ENCODE measurements at regions not wholly inside any gene's neighbourhood (a gene's known extent, or its start where the extent isn't known, plus 50 kb on each side); places are given as distances from the start of the nearest gene placed in this dataset.

DNA sequence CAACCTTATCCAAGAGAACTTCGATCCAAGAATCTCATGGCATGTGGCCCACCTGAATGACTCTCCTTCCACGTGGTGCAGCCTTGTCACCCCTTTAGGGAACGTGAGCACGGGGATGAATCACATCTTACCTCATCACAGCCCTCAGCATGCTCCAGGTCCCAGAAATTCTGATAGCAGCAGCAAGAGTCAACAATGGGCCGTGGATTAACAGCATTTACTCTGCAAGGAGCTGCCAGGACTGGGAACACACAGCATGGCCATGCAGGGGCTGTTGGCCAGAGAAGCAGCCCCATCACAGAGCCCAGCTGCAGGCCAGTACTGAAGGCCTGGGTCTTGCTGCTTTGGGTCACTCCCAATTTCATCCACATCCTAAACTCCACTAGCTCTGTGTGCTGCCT, 150.4 kb downstream of the C5orf15 start:
- TF ChIP-seq POLR2AphosphoS5 (IDR thresholded peaks at IDR 0.05; ENCODE audit: low read depth, low read length) (no peak), EZH2 (IDR thresholded peaks at IDR 0.05; ENCODE audit: low read depth, low read length, severe bottlenecking) (no peak), TAF7 (optimal IDR thresholded peaks at IDR 0.05; ENCODE audit: borderline replicate concordance, low read depth, low read length) (no peak), NRF1 (IDR thresholded peaks at IDR 0.05; ENCODE audit: low read depth, low read length) (no peak), TCF12 (IDR thresholded peaks at IDR 0.05; ENCODE audit: low read depth, low read length) (no peak)
- TF ChIP-seq, protein P1, sequence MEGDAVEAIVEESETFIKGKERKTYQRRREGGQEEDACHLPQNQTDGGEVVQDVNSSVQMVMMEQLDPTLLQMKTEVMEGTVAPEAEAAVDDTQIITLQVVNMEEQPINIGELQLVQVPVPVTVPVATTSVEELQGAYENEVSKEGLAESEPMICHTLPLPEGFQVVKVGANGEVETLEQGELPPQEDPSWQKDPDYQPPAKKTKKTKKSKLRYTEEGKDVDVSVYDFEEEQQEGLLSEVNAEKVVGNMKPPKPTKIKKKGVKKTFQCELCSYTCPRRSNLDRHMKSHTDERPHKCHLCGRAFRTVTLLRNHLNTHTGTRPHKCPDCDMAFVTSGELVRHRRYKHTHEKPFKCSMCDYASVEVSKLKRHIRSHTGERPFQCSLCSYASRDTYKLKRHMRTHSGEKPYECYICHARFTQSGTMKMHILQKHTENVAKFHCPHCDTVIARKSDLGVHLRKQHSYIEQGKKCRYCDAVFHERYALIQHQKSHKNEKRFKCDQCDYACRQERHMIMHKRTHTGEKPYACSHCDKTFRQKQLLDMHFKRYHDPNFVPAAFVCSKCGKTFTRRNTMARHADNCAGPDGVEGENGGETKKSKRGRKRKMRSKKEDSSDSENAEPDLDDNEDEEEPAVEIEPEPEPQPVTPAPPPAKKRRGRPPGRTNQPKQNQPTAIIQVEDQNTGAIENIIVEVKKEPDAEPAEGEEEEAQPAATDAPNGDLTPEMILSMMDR (IDR thresholded peaks at IDR 0.05; ENCODE audit: control extremely low read depth in 1 of 3, insufficient read depth in 1 of 3, low read depth in 1 of 3, low read length in 3 of 3) = no peak
